ENCODE measurements at regions not wholly inside any gene's neighbourhood (a gene's known extent, or its start where the extent isn't known, plus 50 kb on each side); places are given as distances from the start of the nearest gene placed in this dataset.

- TF ChIP-seq CTCF (IDR thresholded peaks at IDR 0.05) (no peak), POLR2A (IDR thresholded peaks at IDR 0.05) (no peak)
Measured at GRCh38 chr12:5189173-5189572, 145.5 kb downstream of the KCNA5 start.

All from Peyer's patch (tissue), 4 donors.